Parathyroid adenoma (tissue), 2 donors: ENCODE measurements at regions not wholly inside any gene's neighbourhood (a gene's known extent, or its start where the extent isn't known, plus 50 kb on each side); places are given as distances from the start of the nearest gene placed in this dataset.
"Not testable (repeated sequence)": the region's sequence is repeated elsewhere in the genome, so short reads cannot be mapped to it uniquely, and the experiment has no call there.

ENCODE experiments used
- H2AFZ ChIP-seq: fragments of 300-600 bp; sonication (generic); one replicate; pipeline ENCODE4 v1.7.0; 2017; ENCODE audit warnings: antibody characterized with exemption, mild to moderate bottlenecking
- H3K27ac ChIP-seq: fragments of 300-600 bp; sonication (generic); one replicate; pipeline ENCODE4 v1.7.0; 2017
- H3K27me3 ChIP-seq: fragments of 300-600 bp; sonication (generic); one replicate; pipeline ENCODE4 v1.7.0; 2017; ENCODE audit warnings: low read length; ENCODE audit not compliant: control insufficient read depth, insufficient read depth
- H3K36me3 ChIP-seq: fragments of 300-600 bp; sonication (generic); one replicate; pipeline ENCODE4 v1.7.0; 2017; ENCODE audit warnings: low read length; ENCODE audit not compliant: control insufficient read depth, insufficient read depth
- H3K4me1 ChIP-seq: fragments of 300-600 bp; sonication (generic); one replicate; pipeline ENCODE4 v1.7.0; 2017; ENCODE audit warnings: control low read depth
- H3K4me2 ChIP-seq: fragments of 300-600 bp; sonication (generic); one replicate; pipeline ENCODE4 v1.7.0; 2017; ENCODE audit warnings: low read length
- H3K4me3 ChIP-seq: fragments of 300-600 bp; sonication (generic); one replicate; pipeline ENCODE4 v1.7.0; 2017; ENCODE audit warnings: low read depth, low read length
- H3K79me2 ChIP-seq: fragments of 300-600 bp; sonication (generic); one replicate; pipeline ENCODE4 v1.7.0; 2017; ENCODE audit warnings: control low read depth
- H3K9ac ChIP-seq: fragments of 300-600 bp; sonication (generic); one replicate; pipeline ENCODE4 v1.7.0; 2017; ENCODE audit warnings: mild to moderate bottlenecking
- H3K9me3 ChIP-seq: fragments of 300-600 bp; sonication (generic); one replicate; pipeline ENCODE4 v1.7.0; 2017; ENCODE audit warnings: low read length; ENCODE audit not compliant: control insufficient read depth
- CTCF ChIP-seq: fragments of 300-600 bp; sonication (generic); IDR thresholded peaks from one replicate; pipeline ENCODE4 v1.7.0; 2017; ENCODE audit warnings: antibody characterized with exemption, mild to moderate bottlenecking
- donor health status: primary hyperparathyroidism.

- no peak overlapping the region for H3K4me3 ChIP-seq
These were observed 890.9 kb downstream of the LRRIQ3 start for GRCh38 chr1:73306899-73307555.

GRCh38 chr1:73273886-73274285, 924.1 kb downstream of the LRRIQ3 start:
- H3K27ac ChIP-seq = no peak overlapping the region
- no peaks in the 10 kb centered on the region for H3K4me1 ChIP-seq
- H3K4me2 ChIP-seq = no peak overlapping the region
- no peaks in the 10 kb centered on the region for H3K79me2 ChIP-seq
- H3K36me3 ChIP-seq = no peaks in the 10 kb centered on the region
- no peak overlapping the region for H3K4me3 ChIP-seq
- no peak overlapping the region for H3K9ac ChIP-seq
- H2AFZ ChIP-seq = no peak overlapping the region
- no peaks in the 10 kb centered on the region for H3K9me3 ChIP-seq
- no peak for TF ChIP-seq CTCF
- H3K27me3 ChIP-seq = no peaks in the 10 kb centered on the region

More at GRCh38 chr1:73306899-73307555, 890.9 kb downstream of the LRRIQ3 start:
- Histone ChIP-seq H3K9ac (no peak overlapping the region), H3K27me3 (no peaks in the 10 kb centered on the region), H3K4me2 (no peak overlapping the region), H3K36me3 (no peaks in the 10 kb centered on the region), H2AFZ (no peak overlapping the region), H3K79me2 (no peaks in the 10 kb centered on the region), H3K4me1 (no peaks in the 10 kb centered on the region), H3K27ac (no peak overlapping the region), H3K9me3 (no peaks in the 10 kb centered on the region)
- no peak for TF ChIP-seq CTCF

- not testable (repeated sequence) for H3K27ac ChIP-seq, H3K27me3 ChIP-seq, H3K36me3 ChIP-seq, H3K4me1 ChIP-seq, H3K4me2 ChIP-seq, H3K4me3 ChIP-seq, H2AFZ ChIP-seq, H3K9ac ChIP-seq, H3K9me3 ChIP-seq, H3K79me2 ChIP-seq
These were observed 952.8 kb downstream of the LRRIQ3 start for GRCh38 chr1:73245196-73245595.

- no peak overlapping the region for H3K9ac ChIP-seq
- H3K27me3 ChIP-seq = no peaks in the 10 kb centered on the region
- H3K4me1 ChIP-seq = no peaks in the 10 kb centered on the region
- no peaks in the 10 kb centered on the region for H3K79me2 ChIP-seq
- H3K4me2 ChIP-seq = no peak overlapping the region
- no peak overlapping the region for H3K4me3 ChIP-seq
- no peak overlapping the region for H3K27ac ChIP-seq
- H2AFZ ChIP-seq = no peak overlapping the region
- no peaks in the 10 kb centered on the region for H3K9me3 ChIP-seq
- no peaks in the 10 kb centered on the region for H3K36me3 ChIP-seq
- no peak for TF ChIP-seq CTCF
These were observed 936.7 kb upstream of the NEGR1 start for GRCh38 chr1:73218995-73219546.

- Histone ChIP-seq H3K27me3 (no peaks in the 10 kb centered on the region), H2AFZ (no peak overlapping the region), H3K9ac (no peak overlapping the region), H3K4me2 (no peak overlapping the region), H3K79me2 (no peaks in the 10 kb centered on the region), H3K27ac (no peak overlapping the region), H3K9me3 (no peaks in the 10 kb centered on the region), H3K4me1 (no peaks in the 10 kb centered on the region), H3K36me3 (no peaks in the 10 kb centered on the region), H3K4me3 (no peak overlapping the region)
- TF ChIP-seq CTCF = no peak
These were observed 923.1 kb upstream of the NEGR1 start for GRCh38 chr1:73205294-73205973.
